ENCODE measurements at regions not wholly inside any gene's neighbourhood (a gene's known extent, or its start where the extent isn't known, plus 50 kb on each side); places are given as distances from the start of the nearest gene placed in this dataset.

- no peak for DNase-seq
Observed at GRCh38 chr5:156094001-156094400, 233.0 kb upstream of the SGCD start.

- DNase-seq = no peak
Observed at GRCh38 chr5:156095709-156096241, 231.2 kb upstream of the SGCD start.

- no peak for DNase-seq
Observed at GRCh38 chr5:156096259-156096658, 230.7 kb upstream of the SGCD start.

GRCh38 chr5:156103155-156103885 is 223.6 kb upstream of the SGCD start:
- DNase-seq = no peak

GRCh38 chr5:156109317-156110023 is 217.5 kb upstream of the SGCD start:
- no peak for DNase-seq

- DNase-seq = no peak
Observed at GRCh38 chr5:156119692-156120091, 207.3 kb upstream of the SGCD start.

- DNase-seq = no peak
Observed at GRCh38 chr5:156120777-156121176, 206.2 kb upstream of the SGCD start.

- no peak for DNase-seq
Observed at GRCh38 chr5:156121234-156121633, 205.7 kb upstream of the SGCD start.

- DNase-seq = no peak
Observed at GRCh38 chr5:156121882-156122281, 205.1 kb upstream of the SGCD start.

GRCh38 chr5:156124708-156125107 is 202.3 kb upstream of the SGCD start:
- no peak for DNase-seq

GRCh38 chr5:156125118-156125517 is 201.8 kb upstream of the SGCD start:
- no peak for DNase-seq

GRCh38 chr5:156126716-156127115 is 200.2 kb upstream of the SGCD start:
- no peak for DNase-seq

GRCh38 chr5:156128026-156128425 is 198.9 kb upstream of the SGCD start:
- no peak for DNase-seq

- no peak for DNase-seq
Observed at GRCh38 chr5:156134216-156134615, 192.7 kb upstream of the SGCD start.

GRCh38 chr5:156135531-156135930 is 191.4 kb upstream of the SGCD start:
- no peak for DNase-seq

GRCh38 chr5:156137071-156137869 is 189.7 kb upstream of the SGCD start:
- no peak for DNase-seq

- DNase-seq = no peak
Observed at GRCh38 chr5:156142867-156143266, 184.1 kb upstream of the SGCD start.

- no peak for DNase-seq
Observed at GRCh38 chr5:156147261-156147943, 179.6 kb upstream of the SGCD start.

- DNase-seq = no peak
Observed at GRCh38 chr5:156147944-156148285, 179.0 kb upstream of the SGCD start.

GRCh38 chr5:156148301-156148700 is 178.7 kb upstream of the SGCD start:
- DNase-seq = no peak

GRCh38 chr5:156149213-156149612 is 177.8 kb upstream of the SGCD start:
- no peak for DNase-seq

- DNase-seq = no peak
Observed at GRCh38 chr5:156153602-156154001, 173.4 kb upstream of the SGCD start.

GRCh38 chr5:156154757-156155156 is 172.2 kb upstream of the SGCD start:
- no peak for DNase-seq

Measured in effector CD4-positive, alpha-beta T cell (primary cell).